HepG2 (cell line): ENCODE measurements at regions not wholly inside any gene's neighbourhood (a gene's known extent, or its start where the extent isn't known, plus 50 kb on each side); places are given as distances from the start of the nearest gene placed in this dataset.

Experiments
- ATAC-seq: fragments of 200-7000 bp; cut with Tn5 transposase; 3 replicates; pipeline ENCODE4 v1.9.1; 2020; ENCODE audit warnings: mild to moderate bottlenecking, moderate library complexity
- BruUV-seq: library from RNA; stranded (reverse); fragments of 400-500 nt; replicated peaks from 2 replicates; lab custom pipeline; 2021; lab: Mats Ljungman, UMichigan
- CTCF ChIA-PET: fragments of 300-600 bp; formaldehyde crosslinking; extraction: SDS; loops from one replicate; lab custom pipeline; 2021; ENCODE audit warnings: low total read pairs, inconsistent platforms, low intra/inter-chr PET ratio; lab: Yijun Ruan, JAX
- POLR2A ChIA-PET: fragments of 350-600 bp; sonication (Branson Sonifier 250); formaldehyde crosslinking; loops from one replicate; lab custom pipeline; 2020; ENCODE audit warnings: antibody characterized with exemption, inconsistent platforms; lab: Yijun Ruan, JAX
- DNase-seq: peaks from one replicate; pipeline ENCODE4 v3.0.0-alpha.2; 2015; ENCODE audit warnings: low spot score
- FAIRE-seq: peaks from 3 replicates; lab custom pipeline; 2011; peaks lifted over from hg19 to GRCh38; lab: Jason Lieb, UNC
- H2AFZ ChIP-seq: one replicate; pipeline ENCODE4 v1.6.1; 2011; ENCODE audit warnings: low read length, inconsistent platforms
- H3K27ac ChIP-seq: fragments of 300-600 bp; 3 replicates; pipeline ENCODE4 v1.8.0; 2011; ENCODE audit warnings: mixed run types, mild to moderate bottlenecking, mixed read lengths, low read length, inconsistent platforms; ENCODE audit not compliant: insufficient read depth; ENCODE audit errors: extremely low read length
- H3K27me3 ChIP-seq, 2 experiments: fragments of 200-600 bp in 1 of 2; 2 replicates in 1 of 2; 3 replicates in 1 of 2; pipeline versions ENCODE4 v1.6.0 to v1.8.0; 2011; ENCODE audit warnings: low read length in 2 of 2, mild to moderate bottlenecking in 2 of 2, moderate library complexity in 2 of 2, inconsistent platforms in 1 of 2; ENCODE audit not compliant: insufficient read depth in 2 of 2, control insufficient read depth in 1 of 2
- H3K36me3 ChIP-seq, 2 experiments: fragments of 200-600 bp in 1 of 2; replicated peaks in 1 of 2; 2 replicates in 1 of 2; 3 replicates in 1 of 2; pipeline versions ENCODE4 v1.5.1 to v1.8.0; 2011; ENCODE audit warnings: low read length in 2 of 2, inconsistent platforms in 1 of 2; ENCODE audit not compliant: insufficient read depth in 2 of 2, control insufficient read depth in 1 of 2
- H3K4me1 ChIP-seq: 2 replicates; pipeline ENCODE4 v1.5.1; 2012; ENCODE audit warnings: low read length, inconsistent platforms; ENCODE audit not compliant: insufficient read depth
- H3K4me2 ChIP-seq: 2 replicates; pipeline ENCODE4 v1.6.0; 2011; ENCODE audit warnings: low read depth, low read length, inconsistent platforms
- H3K4me3 ChIP-seq, 3 experiments: fragments of 200-600 bp in 1 of 3; sonication (generic), shearing (Covaris generic) in 1 of 3; replicated peaks in 1 of 3; 2 replicates each; pipeline ENCODE4 v1.5.1; 2011 to 2016; ENCODE audit warnings: low read length in 3 of 3, inconsistent platforms in 2 of 3, low read depth in 2 of 3, mild to moderate bottlenecking in 2 of 3, control low read depth in 1 of 3, mixed read lengths in 1 of 3; ENCODE audit not compliant: insufficient read depth in 1 of 3
- H3K79me2 ChIP-seq: one replicate; pipeline ENCODE4 v1.6.1; 2011; ENCODE audit warnings: low read length, inconsistent platforms; ENCODE audit not compliant: insufficient read depth
- H3K9ac ChIP-seq: 2 replicates; pipeline ENCODE4 v1.6.0; 2011; ENCODE audit warnings: mild to moderate bottlenecking, low read depth, low read length, inconsistent platforms; ENCODE audit not compliant: insufficient read depth
- H3K9me3 ChIP-seq: 2 replicates; pipeline ENCODE4 v1.5.1; 2012; ENCODE audit warnings: mild to moderate bottlenecking, low read length
- H4K20me1 ChIP-seq: 2 replicates; pipeline ENCODE4 v1.6.0; 2011; ENCODE audit warnings: inconsistent platforms, mild to moderate bottlenecking, low read length, moderate library complexity; ENCODE audit not compliant: insufficient read depth
- FOXP4 ChIP-seq: sonication (generic); formaldehyde crosslinking; IDR thresholded peaks from 2 replicates; pipeline ENCODE4 v1.4.0; 2020; ENCODE audit warnings: missing genetic modification reagents
- HNF1A ChIP-seq, 2 experiments: sonication (generic) in 1 of 2; formaldehyde crosslinking in 1 of 2; IDR thresholded peaks; 2 replicates each; pipeline versions ENCODE4 v1.4.0 to v1.6.1; 2016 to 2020; ENCODE audit warnings: borderline replicate concordance in 1 of 2, low read depth in 1 of 2, mild to moderate bottlenecking in 1 of 2, missing genetic modification reagents in 1 of 2
- MED13 ChIP-seq: sonication (generic); formaldehyde crosslinking; IDR thresholded peaks from 2 replicates; pipeline ENCODE4 v1.5.0; 2020; ENCODE audit warnings: missing genetic modification reagents
- MEIS2 ChIP-seq: sonication (generic); formaldehyde crosslinking; IDR thresholded peaks from 2 replicates; pipeline ENCODE4 v1.9.0; 2021; ENCODE audit warnings: mild to moderate bottlenecking, missing genetic modification reagents
- POGZ ChIP-seq: sonication (generic); formaldehyde crosslinking; IDR thresholded peaks from 2 replicates; pipeline ENCODE4 v1.4.0; 2020; ENCODE audit warnings: mild to moderate bottlenecking, missing genetic modification reagents
- SNAPC4 ChIP-seq: sonication (generic); formaldehyde crosslinking; IDR thresholded peaks from 2 replicates; pipeline ENCODE4 v1.4.0; 2020; ENCODE audit warnings: mild to moderate bottlenecking, missing genetic modification reagents
- ZEB1 ChIP-seq: IDR thresholded peaks from 2 replicates; pipeline ENCODE4 v1.6.1; 2012; ENCODE audit warnings: mild to moderate bottlenecking, low read depth, inconsistent platforms; ENCODE audit not compliant: insufficient replicate concordance
- ZNF605 ChIP-seq: sonication (generic); formaldehyde crosslinking; IDR thresholded peaks from 2 replicates; pipeline ENCODE4 v1.8.0; 2022; ENCODE audit warnings: mild to moderate bottlenecking, missing genetic modification reagents
- ZNF710 ChIP-seq: sonication (generic); formaldehyde crosslinking; IDR thresholded peaks from 2 replicates; pipeline ENCODE4 v1.5.0; 2020; ENCODE audit warnings: mild to moderate bottlenecking, missing genetic modification reagents, borderline replicate concordance
- ZNF720 ChIP-seq: sonication (generic); formaldehyde crosslinking; IDR thresholded peaks from 2 replicates; pipeline ENCODE4 v1.4.0; 2020; ENCODE audit warnings: missing genetic modification reagents
- WGBS: methylation state at CpG from one replicate; pipeline ENCODE4 v1.1.6; 2017; ENCODE audit warnings: low lambda C conversion rate; 5-methylcytosine and 5-hydroxymethylcytosine counted together
- in situ Hi-C: cut with HindIII; loops from 2 replicates; pipeline ENCODE4 v1.10.0; 2017; ENCODE audit warnings: low pct_unique_long_range_greater_than_20kb; ENCODE audit not compliant: extremely low pct_ligation_motif_present
- intact Hi-C: fragments of 100-400 bp; cut with micrococcal nuclease; formaldehyde crosslinking; loops from one replicate; pipeline ENCODE4 v1.10.0; 2022; ENCODE audit not compliant: unreplicated experiment

- CTCF ChIA-PET, result no interaction called here
- H3K4me3 ChIP-seq, result no peak overlapping the region
- intact Hi-C loops (no loop called here), in situ Hi-C loops (no loop called here)
- no peak for FAIRE-seq
- H3K4me2 ChIP-seq, result no peak overlapping the region
- no peak overlapping the region for H2AFZ ChIP-seq
- no peaks in the 10 kb centered on the region for H3K27me3 ChIP-seq
- no peak for ATAC-seq
- WGBS, result 7% methylated on average over 1 of the region's 1 CpG
- H3K9ac ChIP-seq, result no peak overlapping the region
- BruUV-seq, result no TSS peak
- no peaks in the 10 kb centered on the region for H4K20me1 ChIP-seq
- H3K9me3 ChIP-seq, result peaks cover 36% of the 10 kb centered on the region; the same call in 1 of the 2 replicates
- H3K36me3 ChIP-seq, result no peaks in the 10 kb centered on the region
- no peaks in the 10 kb centered on the region for H3K4me1 ChIP-seq
- no peak for DNase-seq
- no peaks in the 10 kb centered on the region for H3K79me2 ChIP-seq
- H3K27ac ChIP-seq, result no peak overlapping the region
- POLR2A ChIA-PET, result no interaction called here
- TF ChIP-seq HNF1A (IDR thresholded peaks at IDR 0.05; ENCODE audit: low read depth) (no peak), HNF1A (CRISPR knock-in tag; IDR thresholded peaks at IDR 0.05; ENCODE audit: borderline replicate concordance) (no peak), MEIS2 (CRISPR knock-in tag) (no peak), POGZ (no peak), FOXP4 (CRISPR knock-in tag) (no peak), ZNF605 (no peak), ZEB1 (no peak), ZNF710 (no peak), SNAPC4 (CRISPR knock-in tag) (no peak), MED13 (CRISPR knock-in tag) (no peak), ZNF720 (CRISPR knock-in tag) (no peak)
Observed at GRCh38 chr2:66919286-66919685, 477.8 kb upstream of the ETAA1 start.
